K562 (cell line): ENCODE measurements at regions not wholly inside any gene's neighbourhood (a gene's known extent, or its start where the extent isn't known, plus 50 kb on each side); places are given as distances from the start of the nearest gene placed in this dataset.

Experiments
- ATAC-seq: fragments of 200-7000 bp; cut with Tn5 transposase; 3 replicates; pipeline ENCODE4 v1.9.1; 2020; ENCODE audit warnings: moderate library complexity
- BruUV-seq: library from RNA; stranded (reverse); fragments of 400-500 nt; replicated peaks from 2 replicates; lab custom pipeline; 2021; lab: Mats Ljungman, UMichigan
- CTCF ChIA-PET: fragments of 300-600 bp; formaldehyde crosslinking; extraction: SDS; loops from one replicate; lab custom pipeline; 2021; ENCODE audit warnings: low intra/inter-chr PET ratio; lab: Yijun Ruan, JAX
- POLR2A ChIA-PET: fragments of 300-600, 350-650 bp; sonication (Branson Sonifier 250); formaldehyde crosslinking; extraction: SDS; loops from one replicate; lab custom pipeline; 2021; ENCODE audit warnings: antibody characterized with exemption, inconsistent platforms; lab: Yijun Ruan, JAX
- DNase-seq, 4 experiments: peaks; one replicate each; pipeline versions ENCODE4 v3.0.0 to v3.0.0-alpha.2; 2011 to 2018; ENCODE audit warnings: low spot score in 3 of 4, mixed read lengths in 3 of 4; ENCODE audit errors: extremely low read depth in 1 of 4
- FAIRE-seq: peaks from 2 replicates; lab custom pipeline; 2011; peaks lifted over from hg19 to GRCh38; lab: Jason Lieb, UNC
- H2AFZ ChIP-seq: 2 replicates; pipeline ENCODE4 v1.6.0; 2011; ENCODE audit warnings: low read depth, low read length, control low read depth, inconsistent platforms
- H3K27ac ChIP-seq: fragments of 200-600 bp; 3 replicates; pipeline ENCODE4 v1.8.0; 2011; ENCODE audit warnings: low read depth, mild to moderate bottlenecking, control low read depth, inconsistent platforms, low read length, moderate library complexity, mixed read lengths; ENCODE audit errors: extremely low read depth
- H3K27me3 ChIP-seq, 2 experiments: fragments of 300-600 bp in 1 of 2; 2 replicates in 1 of 2; 3 replicates in 1 of 2; pipeline versions ENCODE4 v1.6.0 to v1.8.0; 2011; ENCODE audit warnings: inconsistent platforms in 2 of 2, low read length in 2 of 2, mild to moderate bottlenecking in 1 of 2, mixed read lengths in 1 of 2, moderate library complexity in 1 of 2; ENCODE audit not compliant: control insufficient read depth in 2 of 2, insufficient read depth in 2 of 2
- H3K36me3 ChIP-seq: fragments of 300-600 bp; 3 replicates; pipeline ENCODE4 v1.8.0; 2011; ENCODE audit warnings: mild to moderate bottlenecking, low read length, inconsistent platforms; ENCODE audit not compliant: control insufficient read depth, insufficient read depth
- H3K4me1 ChIP-seq, 2 experiments: fragments of 200-600 bp in 1 of 2; replicated peaks in 1 of 2; 2 replicates in 1 of 2; 3 replicates in 1 of 2; pipeline versions ENCODE4 v1.5.1 to v1.8.0; 2011; ENCODE audit warnings: inconsistent platforms in 2 of 2, low read length in 2 of 2, mild to moderate bottlenecking in 1 of 2, mixed read lengths in 1 of 2, moderate library complexity in 1 of 2; ENCODE audit not compliant: control insufficient read depth in 2 of 2, insufficient read depth in 2 of 2
- H3K4me2 ChIP-seq: 2 replicates; pipeline ENCODE4 v1.6.1; 2011; ENCODE audit warnings: low read length, control low read depth, inconsistent platforms, mixed read lengths; ENCODE audit not compliant: insufficient read depth
- H3K4me3 ChIP-seq: fragments of 200-600 bp; sonication (generic), shearing (Covaris generic); 2 replicates; pipeline ENCODE4 v1.5.1; 2016; ENCODE audit warnings: control low read depth, inconsistent platforms
- H3K79me2 ChIP-seq: fragments of 200-600 bp; 3 replicates; pipeline ENCODE4 v1.8.0; 2011; ENCODE audit warnings: low read length, inconsistent platforms; ENCODE audit not compliant: control insufficient read depth, insufficient read depth
- H3K9ac ChIP-seq, 2 experiments: 2 replicates each; pipeline versions ENCODE4 v1.6.0 to v1.6.1; 2011; ENCODE audit warnings: low read depth in 2 of 2, low read length in 2 of 2, control low read depth in 1 of 2, inconsistent platforms in 1 of 2, mild to moderate bottlenecking in 1 of 2, mixed read lengths in 1 of 2; ENCODE audit not compliant: insufficient read depth in 1 of 2
- H3K9me1 ChIP-seq: one replicate; pipeline ENCODE4 v1.6.0; 2011; ENCODE audit warnings: inconsistent platforms, mild to moderate bottlenecking, low read length, moderate library complexity; ENCODE audit not compliant: control insufficient read depth, insufficient read depth
- H3K9me3 ChIP-seq: replicated peaks from 2 replicates; pipeline ENCODE4 v1.5.1; 2011; ENCODE audit warnings: low read depth, low read length, inconsistent platforms; ENCODE audit not compliant: control insufficient read depth, insufficient read depth
- H4K20me1 ChIP-seq: replicated peaks from 2 replicates; pipeline ENCODE4 v1.6.1; 2011; ENCODE audit warnings: low read length, inconsistent platforms, mixed read lengths; ENCODE audit not compliant: control insufficient read depth, insufficient read depth
- KDM1A ChIP-seq, 2 experiments: fragments of 450-650 bp; IDR thresholded peaks; 2 replicates each; pipeline ENCODE4 v1.6.1; 2016; ENCODE audit warnings: mild to moderate bottlenecking in 2 of 2
- KLF1 ChIP-seq: fragments of 450-650 bp; IDR thresholded peaks from 2 replicates; pipeline ENCODE4 v1.6.1; 2016; ENCODE audit warnings: missing genetic modification characterization, missing compliant biosample characterization
- OTX1 ChIP-seq: fragments of 450-650 bp; formaldehyde crosslinking; IDR thresholded peaks from 2 replicates; pipeline ENCODE4 v1.4.0; 2022; ENCODE audit warnings: mild to moderate bottlenecking
- RBM22 ChIP-seq: fragments of 200-400 bp; formaldehyde crosslinking; IDR thresholded peaks from 2 replicates; pipeline ENCODE4 v1.6.1; 2018; ENCODE audit warnings: low read length, low read depth; ENCODE audit not compliant: poor library complexity, severe bottlenecking
- SAFB ChIP-seq: fragments of 200-400 bp; formaldehyde crosslinking; IDR thresholded peaks from 2 replicates; pipeline ENCODE4 v1.6.1; 2017; ENCODE audit warnings: low read depth, low read length, borderline replicate concordance
- SRF ChIP-seq, 2 experiments: fragments of 250-450, 450-650 bp in 1 of 2; sonication (Bioruptor Pico) in 1 of 2; sonication (generic) in 1 of 2; formaldehyde crosslinking; IDR thresholded peaks; 2 replicates each; pipeline versions ENCODE4 v1.5.0 to v1.5.1; 2020 to 2022; ENCODE audit warnings: mild to moderate bottlenecking in 1 of 2, missing genetic modification reagents in 1 of 2
- TFAP4 ChIP-seq: sonication (generic); formaldehyde crosslinking; IDR thresholded peaks from 2 replicates; pipeline ENCODE4 v1.8.0; 2022; ENCODE audit warnings: missing genetic modification reagents, mild to moderate bottlenecking, moderate library complexity, borderline replicate concordance
- XRCC5 ChIP-seq: fragments of 200-400 bp; formaldehyde crosslinking; IDR thresholded peaks from 2 replicates; pipeline ENCODE4 v1.6.1; 2017; ENCODE audit warnings: low read depth, mild to moderate bottlenecking, low read length
- ZBTB33 ChIP-seq: sonication (generic); formaldehyde crosslinking; IDR thresholded peaks from 2 replicates; pipeline ENCODE4 v1.8.1; 2023; ENCODE audit warnings: mild to moderate bottlenecking, missing genetic modification reagents
- ZNF146 ChIP-seq: IDR thresholded peaks from one replicate; pipeline ENCODE4 v1.6.1; 2018; ENCODE audit warnings: missing compliant biosample characterization; ENCODE audit not compliant: unreplicated experiment
- ZNF398 ChIP-seq: fragments of 250-450 bp; sonication (Bioruptor Pico); IDR thresholded peaks from 2 replicates; pipeline ENCODE4 v1.8.0; 2021; ENCODE audit warnings: moderate library complexity, mild to moderate bottlenecking, inconsistent platforms
- ZNF445 ChIP-seq: fragments of 250-450 bp; sonication (Bioruptor Pico); IDR thresholded peaks from 2 replicates; pipeline ENCODE4 v1.4.0; 2020; ENCODE audit warnings: low read depth, mild to moderate bottlenecking, moderate library complexity
- WGBS: fragments of 100-300 bp; shearing (Covaris generic); methylation state at CpG from one replicate; pipeline ENCODE4 v1.1.6; 2016; ENCODE audit warnings: low coverage, mixed read lengths; ENCODE audit not compliant: insufficient coverage; ENCODE audit errors: missing lambda C conversion rate; 5-methylcytosine and 5-hydroxymethylcytosine counted together
- in situ Hi-C: fragments of 300-500 bp; cut with MboI; formaldehyde crosslinking; loops from 4 replicates; pipeline ENCODE4 v1.15.0; 2018; ENCODE audit warnings: inconsistent platforms, mixed read lengths
- intact Hi-C: fragments of 100-400 bp; cut with micrococcal nuclease; formaldehyde crosslinking; loops from 2 replicates; pipeline ENCODE4 v1.14.2; 2022

- ATAC-seq = no peak
- no peak for FAIRE-seq
- intact Hi-C loops (no loop called here), in situ Hi-C loops (no loop called here)
- Histone ChIP-seq H3K4me1 (no peaks in the 10 kb centered on the region), H3K27me3 (peaks cover 3 to 12% of the 10 kb centered on the region in 2 experiments; a peak in 3 of 5 replicates), H3K9me3 (no peaks in the 10 kb centered on the region), H3K79me2 (no peaks in the 10 kb centered on the region), H3K9me1 (no peaks in the 10 kb centered on the region), H3K9ac (no peak overlapping the region), H3K4me3 (no peak overlapping the region), H3K36me3 (no peaks in the 10 kb centered on the region), H2AFZ (no peak overlapping the region), H3K4me2 (no peak overlapping the region), H4K20me1 (no peaks in the 10 kb centered on the region), H3K27ac (no peak overlapping the region)
- no peak for DNase-seq
- ChIA-PET POLR2A (no interaction called here), CTCF (no interaction called here)
- BruUV-seq = no TSS peak
- TF ChIP-seq ZNF445 (no peak), ZNF146 (CRISPR knock-in tag) (no peak), ZBTB33 (CRISPR knock-in tag) (no peak), OTX1 (no peak), SAFB (no peak), KDM1A (IDR thresholded peaks at IDR 0.05) (no peak), SRF (CRISPR knock-in tag; IDR thresholded peaks at IDR 0.05) (no peak), RBM22 (no peak), XRCC5 (no peak), TFAP4 (CRISPR knock-in tag) (no peak), KLF1 (tag) (no peak), ZNF398 (CRISPR knock-in tag) (no peak)
- WGBS = 0% methylated on average over 15 of the region's 19 CpGs
Observed at GRCh38 chr14:105864651-105865265, 338.4 kb downstream of the TMEM121 start.
